NCI-H526 (cell line): ENCODE measurements at regions not wholly inside any gene's neighbourhood (a gene's known extent, or its start where the extent isn't known, plus 50 kb on each side); places are given as distances from the start of the nearest gene placed in this dataset.
A peak's percentile ranks its signal among the peaks of the same experiment; 100 is the strongest.
"Not testable (repeated sequence)": the region's sequence is repeated elsewhere in the genome, so short reads cannot be mapped to it uniquely, and the experiment has no call there.

Experiments used
- DNase-seq, 2 experiments: peaks; one replicate each; lab custom pipeline; 2025; lab: John Stamatoyannopoulos, UW

GRCh38 chr4:66606215-66606614, 935.9 kb upstream of the EPHA5 start:
- no peak for DNase-seq

DNA sequence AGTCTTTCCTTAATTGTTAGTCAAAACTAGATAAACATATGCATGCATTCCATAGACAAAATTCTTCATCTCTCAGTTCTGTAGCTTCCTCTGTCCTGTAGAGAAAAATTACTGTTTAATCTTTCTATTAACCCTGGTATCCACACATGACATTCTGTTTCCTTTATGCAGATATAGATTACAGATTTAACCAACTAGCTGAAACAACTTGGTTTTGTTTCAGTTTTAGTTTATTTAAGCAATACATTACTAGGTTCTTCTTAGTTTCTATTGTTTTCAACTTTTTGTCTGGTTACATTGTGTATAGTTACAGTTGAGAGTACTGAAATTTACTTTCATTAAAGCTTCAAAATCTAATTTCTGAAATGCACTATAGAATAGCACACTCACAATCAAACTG, 933.9 kb upstream of the EPHA5 start:
- no peak for DNase-seq

DNA sequence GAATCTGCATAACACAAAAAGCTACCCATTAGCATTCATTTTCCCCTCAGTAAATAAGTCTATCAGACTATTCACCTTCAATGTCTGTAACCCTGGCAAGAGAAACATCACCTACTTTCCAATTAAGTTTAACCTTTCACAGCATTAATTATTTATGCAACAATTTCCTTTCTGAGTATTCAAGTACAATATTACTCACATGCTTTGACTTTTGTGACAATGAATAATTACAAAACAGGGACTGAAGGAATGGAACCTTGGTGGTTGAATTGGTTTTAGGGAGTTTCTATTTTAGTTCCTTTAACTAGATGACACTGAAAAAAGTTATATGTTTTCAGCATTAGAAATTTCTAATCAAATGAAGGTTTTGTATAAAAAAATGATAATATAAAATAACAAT, 932.3 kb upstream of the EPHA5 start:
- no peak for DNase-seq

DNA sequence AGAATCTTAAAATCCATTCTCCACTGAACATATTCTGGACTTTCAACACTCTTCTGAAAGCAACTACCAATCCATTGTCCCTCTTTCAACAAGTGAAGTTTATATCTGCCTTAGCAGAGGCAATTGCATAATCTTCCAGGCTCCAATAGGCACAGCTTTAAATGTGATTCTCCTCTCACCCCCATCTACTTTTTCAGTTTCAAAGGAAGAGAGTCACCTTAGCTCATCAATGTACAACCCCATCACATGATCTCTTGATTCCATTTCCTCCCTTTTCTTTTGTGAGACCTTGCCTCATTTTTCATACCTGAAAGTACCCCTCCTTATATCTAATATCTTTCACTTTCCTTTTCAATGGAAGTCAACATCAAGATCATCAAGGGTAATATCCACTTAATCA, 921.7 kb upstream of the EPHA5 start:
- DNase-seq: no peak

- DNase-seq: no peak
These were observed 920.4 kb upstream of the EPHA5 start for GRCh38 chr4:66590488-66591215.

GRCh38 chr4:66589183-66589582, 918.9 kb upstream of the EPHA5 start:
- no peak for DNase-seq

- DNase-seq: peak; percentile 91 to 92
These were observed 915.5 kb upstream of the EPHA5 start for GRCh38 chr4:66585767-66586166.

DNA sequence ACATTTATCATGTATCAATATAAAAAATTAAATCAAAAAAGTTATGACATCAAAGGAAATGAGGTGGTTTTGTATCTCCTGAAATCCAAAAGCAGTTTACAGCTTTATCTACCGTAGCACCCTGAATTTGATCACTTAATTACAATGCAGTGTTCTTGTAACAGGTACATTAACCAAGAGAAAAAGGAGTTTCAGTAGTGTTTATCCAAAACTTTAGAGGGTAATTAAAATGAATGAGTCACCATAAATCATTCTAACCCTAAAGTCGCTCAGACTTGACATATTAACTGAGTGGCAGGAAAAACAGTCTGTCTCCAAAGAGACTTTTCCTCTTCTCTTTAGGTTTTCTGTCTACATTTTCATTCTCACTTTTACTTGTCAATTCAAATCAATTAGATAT, 907.6 kb upstream of the EPHA5 start:
- DNase-seq: no peak

GRCh38 chr4:66575008-66575696, 904.9 kb upstream of the EPHA5 start:
- no peak for DNase-seq

- no peak for DNase-seq
These were observed 904.1 kb upstream of the EPHA5 start for GRCh38 chr4:66574145-66574978.

DNA sequence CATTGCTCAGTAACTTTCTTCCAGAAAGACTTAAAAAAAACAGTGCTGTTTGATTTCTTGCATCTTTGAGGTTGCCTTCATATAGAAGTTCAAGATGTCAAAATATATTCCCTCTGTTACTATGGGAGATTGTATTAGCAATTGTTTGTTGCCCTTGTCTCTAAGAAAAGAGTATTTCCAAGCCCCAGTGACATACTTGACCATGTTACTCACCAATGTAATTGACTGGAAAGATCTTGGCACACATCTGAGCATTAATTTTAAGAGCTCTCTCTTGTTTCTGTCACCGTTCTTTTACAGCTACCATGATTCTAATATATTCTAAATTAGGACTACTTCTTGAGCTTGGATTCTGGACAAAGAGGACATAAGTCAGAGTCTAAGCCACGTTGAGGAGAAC, 902.7 kb upstream of the EPHA5 start:
- no peak for DNase-seq

DNA sequence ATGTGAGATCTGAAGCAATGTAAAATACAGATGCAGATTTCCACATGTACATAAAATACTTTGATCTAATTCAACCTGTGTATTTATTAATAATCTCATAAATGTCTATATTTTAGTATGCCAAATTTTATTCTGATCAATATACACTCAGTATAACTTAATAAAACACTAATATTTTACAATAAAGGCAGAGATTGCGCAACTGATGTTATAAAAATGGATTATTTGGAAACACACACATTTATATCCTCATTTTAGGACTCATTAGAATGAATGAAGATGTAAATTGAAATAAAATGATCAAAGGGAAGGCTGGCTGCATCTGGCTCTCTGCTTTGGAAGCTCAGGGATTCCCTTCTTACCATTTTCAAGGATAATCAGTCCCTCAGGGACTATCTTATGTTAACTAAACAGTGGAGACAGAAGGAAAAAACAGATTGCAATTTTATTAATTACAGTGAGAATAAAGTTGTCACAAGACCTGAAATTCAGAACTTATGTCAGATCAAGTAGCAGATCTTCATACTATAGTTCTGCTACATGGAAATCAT, 900.9 kb upstream of the EPHA5 start:
- no peak for DNase-seq

DNA sequence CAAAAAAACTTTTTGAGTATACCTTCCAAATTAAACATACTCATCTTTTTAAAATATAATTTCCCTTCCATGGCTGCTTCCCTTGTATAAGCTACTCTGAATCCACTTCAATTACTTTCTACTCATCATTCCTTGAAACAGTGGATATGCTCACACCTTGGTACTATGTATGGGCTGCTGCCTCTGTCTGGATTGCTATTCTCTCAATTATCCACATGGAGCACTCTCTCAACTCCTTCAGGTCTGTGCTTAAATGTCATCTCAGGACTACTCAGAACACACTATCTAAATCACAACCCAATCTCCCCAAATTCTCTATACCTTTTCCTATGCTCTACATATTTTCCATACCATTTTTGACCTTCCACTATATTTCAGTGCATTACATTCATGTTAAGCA, 898.9 kb upstream of the EPHA5 start:
- no peak for DNase-seq

DNA sequence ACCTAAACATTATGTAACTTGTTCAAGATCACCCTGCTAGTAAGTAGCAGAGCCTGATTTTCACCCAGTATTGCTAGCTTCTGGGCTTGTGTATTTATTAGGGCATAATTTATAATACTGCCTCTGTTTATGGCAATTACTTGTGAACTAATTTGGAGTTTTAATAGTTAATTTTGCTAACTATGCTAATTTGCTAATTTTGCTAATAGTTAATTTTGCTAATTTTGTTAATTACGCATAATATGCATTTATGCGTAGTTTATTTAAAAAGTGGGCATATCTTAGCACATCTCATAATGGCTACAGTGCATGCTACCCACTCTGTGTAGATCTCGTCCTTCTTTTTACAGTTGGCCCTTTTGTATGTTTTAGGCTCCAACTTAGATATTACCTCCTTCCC, 898.1 kb upstream of the EPHA5 start:
- DNase-seq: no peak

- no peak for DNase-seq
These were observed 897.7 kb upstream of the EPHA5 start for GRCh38 chr4:66568001-66568400.

GRCh38 chr4:66567551-66567950, 897.3 kb upstream of the EPHA5 start:
- DNase-seq: peak; percentile 15 to 37

- no peak for DNase-seq
These were observed 895.5 kb upstream of the EPHA5 start for GRCh38 chr4:66565801-66566200.

- no peak for DNase-seq
These were observed 894.8 kb upstream of the EPHA5 start for GRCh38 chr4:66564901-66565651.

- no peak for DNase-seq
These were observed 892.1 kb upstream of the EPHA5 start for GRCh38 chr4:66562276-66562806.

- DNase-seq: not testable (repeated sequence)
These were observed 891.3 kb upstream of the EPHA5 start for GRCh38 chr4:66561465-66562053.

DNA sequence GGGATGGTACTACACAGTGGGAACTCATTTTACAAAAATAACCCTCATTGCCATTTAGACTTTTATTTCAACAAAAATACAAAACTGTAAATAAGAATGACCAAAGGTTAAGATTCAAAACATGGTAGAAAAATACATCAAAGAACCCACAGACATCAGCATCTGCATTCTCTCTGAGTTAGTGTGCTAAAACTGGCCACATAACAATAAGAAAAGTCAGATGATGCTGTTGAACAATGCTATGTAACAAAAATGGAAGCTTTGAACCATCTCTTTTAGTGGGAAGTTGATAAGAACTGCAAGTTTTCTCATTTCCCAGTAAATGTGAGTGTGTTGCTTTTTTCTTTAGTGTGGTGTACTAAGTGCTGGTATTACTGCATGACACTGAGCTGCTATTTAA, 888.4 kb upstream of the EPHA5 start:
- no peak for DNase-seq
